ENCODE measurements at regions not wholly inside any gene's neighbourhood (a gene's known extent, or its start where the extent isn't known, plus 50 kb on each side); places are given as distances from the start of the nearest gene placed in this dataset. TPM values are rescaled to one million over a fixed set of nuclear protein-coding genes. Genes with fewer than 3 reads are reported as not detected.
"Not testable (repeated sequence)": the region's sequence is repeated elsewhere in the genome, so short reads cannot be mapped to it uniquely, and the experiment has no call there.

- POLR2A ChIA-PET; DNase-seq (ENCODE audit: low read depth); CTCF ChIA-PET; H3K27me3 ChIP-seq (ENCODE audit: control insufficient read depth, insufficient read depth, low read length); H3K36me3 ChIP-seq (ENCODE audit: control insufficient read depth, insufficient read depth, low read length): not testable (repeated sequence)
- H3K4me3 ChIP-seq (ENCODE audit: low read depth, low read length): peak overlapping the region; percentile 41
These were observed 309.4 kb downstream of the ZNF37A start for GRCh38 chr10:38403347-38404117.

- POLR2A ChIA-PET, CTCF ChIA-PET: not testable (repeated sequence)
These were observed 329.5 kb downstream of the ZNF37A start for GRCh38 chr10:38423634-38424033.

GRCh38 chr10:38430242-38430641, 336.1 kb downstream of the ZNF37A start:
- CTCF ChIA-PET; DNase-seq (ENCODE audit: low read depth); H3K36me3 ChIP-seq (ENCODE audit: control insufficient read depth, insufficient read depth, low read length); H3K4me3 ChIP-seq (ENCODE audit: low read depth, low read length); H3K27me3 ChIP-seq (ENCODE audit: control insufficient read depth, insufficient read depth, low read length); POLR2A ChIA-PET: not testable (repeated sequence)

More at GRCh38 chr10:38423634-38424033, 329.5 kb downstream of the ZNF37A start:
- DNase-seq (ENCODE audit: low read depth); H3K4me3 ChIP-seq (ENCODE audit: low read depth, low read length); H3K27me3 ChIP-seq (ENCODE audit: control insufficient read depth, insufficient read depth, low read length); H3K36me3 ChIP-seq (ENCODE audit: control insufficient read depth, insufficient read depth, low read length): not testable (repeated sequence)

GRCh38 chr10:38437359-38437758, 343.2 kb downstream of the ZNF37A start:
- H3K4me3 ChIP-seq (ENCODE audit: low read depth, low read length); H3K27me3 ChIP-seq (ENCODE audit: control insufficient read depth, insufficient read depth, low read length); POLR2A ChIA-PET; DNase-seq (ENCODE audit: low read depth); CTCF ChIA-PET; H3K36me3 ChIP-seq (ENCODE audit: control insufficient read depth, insufficient read depth, low read length): not testable (repeated sequence)

- H3K36me3 ChIP-seq (ENCODE audit: control insufficient read depth, insufficient read depth, low read length); H3K4me3 ChIP-seq (ENCODE audit: low read depth, low read length); H3K27me3 ChIP-seq (ENCODE audit: control insufficient read depth, insufficient read depth, low read length); DNase-seq (ENCODE audit: low read depth); POLR2A ChIA-PET; CTCF ChIA-PET: not testable (repeated sequence)
These were observed 354.6 kb downstream of the ZNF37A start for GRCh38 chr10:38448614-38449355.

- DNase-seq (ENCODE audit: low read depth); H3K36me3 ChIP-seq (ENCODE audit: control insufficient read depth, insufficient read depth, low read length); H3K27me3 ChIP-seq (ENCODE audit: control insufficient read depth, insufficient read depth, low read length); POLR2A ChIA-PET; CTCF ChIA-PET; H3K4me3 ChIP-seq (ENCODE audit: low read depth, low read length): not testable (repeated sequence)
These were observed 355.5 kb downstream of the ZNF37A start for GRCh38 chr10:38449618-38450017.

GRCh38 chr10:38450372-38451057, 356.4 kb downstream of the ZNF37A start:
- H3K27me3 ChIP-seq (ENCODE audit: control insufficient read depth, insufficient read depth, low read length); CTCF ChIA-PET; H3K4me3 ChIP-seq (ENCODE audit: low read depth, low read length); DNase-seq (ENCODE audit: low read depth); POLR2A ChIA-PET; H3K36me3 ChIP-seq (ENCODE audit: control insufficient read depth, insufficient read depth, low read length): not testable (repeated sequence)

GRCh38 chr10:38451306-38451967, 357.3 kb downstream of the ZNF37A start:
- H3K27me3 ChIP-seq (ENCODE audit: control insufficient read depth, insufficient read depth, low read length); DNase-seq (ENCODE audit: low read depth); H3K36me3 ChIP-seq (ENCODE audit: control insufficient read depth, insufficient read depth, low read length); H3K4me3 ChIP-seq (ENCODE audit: low read depth, low read length); POLR2A ChIA-PET; CTCF ChIA-PET: not testable (repeated sequence)

Small RNAs in the stretch of these regions (small RNA-seq; reads per million reads assigned to genes)
- gene AL117339.3 (ENCODE audit: insufficient read length, low read depth, low replicate concordance) (not detected), gene RNU6-1118P (ENCODE audit: insufficient read length, low read depth, low replicate concordance) (not detected)

Data from BJ (cell line).